ENCODE measurements at regions not wholly inside any gene's neighbourhood (a gene's known extent, or its start where the extent isn't known, plus 50 kb on each side); places are given as distances from the start of the nearest gene placed in this dataset.

- ChIA-PET POLR2A (interaction anchor here (0.6 to 1.5 kb wide), 9 partner anchors 15 to 870 kb away, joined by 3 to 6 read pairs (median 3); no protein-coding TSS in a partner anchor), CTCF (ENCODE audit: low intra/inter-chr PET ratio) (no interaction called here)
- H3K36me3 ChIP-seq (ENCODE audit: control insufficient read depth, insufficient read depth, low read length) = no peaks in the 10 kb centered on the region; the same call in 2 of the 3 replicates
- no peak overlapping the region for H3K4me3 ChIP-seq
- H3K4me2 ChIP-seq (ENCODE audit: insufficient read depth, low read length) = no peak overlapping the region
- intact Hi-C loops (cut with micrococcal nuclease) (no loop called here), in situ Hi-C loops (cut with MboI) (no loop called here)
- no peak overlapping the region for H3K27ac ChIP-seq (ENCODE audit: extremely low read depth, low read depth, low read length)
- peaks cover 3% of the 10 kb centered on the region for H3K9me1 ChIP-seq (ENCODE audit: control insufficient read depth, insufficient read depth, low read length)
- H4K20me1 ChIP-seq (replicated peaks; ENCODE audit: control insufficient read depth, insufficient read depth, low read length) = no peaks in the 10 kb centered on the region
- no peak for FAIRE-seq
- peaks cover 27 to 43% of the 10 kb centered on the region in 2 experiments for H3K4me1 ChIP-seq (replicated peaks in 1 of 2; ENCODE audit: control insufficient read depth in 2 of 2, insufficient read depth in 2 of 2, low read length in 2 of 2)
- H3K27me3 ChIP-seq (ENCODE audit: control insufficient read depth in 2 of 2, insufficient read depth in 2 of 2, low read length in 2 of 2) = no peaks in the 10 kb centered on the region; a peak in 1 of 5 replicates
- H3K79me2 ChIP-seq (ENCODE audit: control insufficient read depth, insufficient read depth, low read length) = no peaks in the 10 kb centered on the region
- no peak for ATAC-seq
- BruUV-seq (replicated peaks) = no TSS peak
- TF ChIP-seq ZNF695 (CRISPR knock-in tag; IDR thresholded peaks at IDR 0.05) (no peak), FOSL1 (tag; conservative IDR thresholded peaks at IDR 0.05) (0 out of 2 replicates have a peak, but pooled peaks have one; percentile 31), SMAD1 (IDR thresholded peaks at IDR 0.05; ENCODE audit: low read depth, low read length, partially characterized antibody) (no peak), RUNX1 (IDR thresholded peaks at IDR 0.05; ENCODE audit: low read depth) (no peak), MTA3 (IDR thresholded peaks at IDR 0.05; ENCODE audit: borderline replicate concordance) (no peak)
- H2AFZ ChIP-seq (ENCODE audit: low read depth, low read length) = no peak overlapping the region
- 0 out of 4 replicates have a peak overlapping the region, but pooled peaks of 1 of the 2 experiments have one; percentile 8 for H3K9ac ChIP-seq (ENCODE audit: insufficient read depth in 1 of 2, low read depth in 2 of 2, low read length in 2 of 2)
- H3K9me3 ChIP-seq (replicated peaks; ENCODE audit: control insufficient read depth, insufficient read depth, low read depth, low read length) = no peaks in the 10 kb centered on the region
- no peak for DNase-seq (ENCODE audit: extremely low read depth in 1 of 4, low spot score in 3 of 4)
- WGBS (ENCODE audit: insufficient coverage, low coverage, missing lambda C conversion rate) = 51% methylated on average over 20 of the region's 21 CpGs
Measured at GRCh38 chr20:50285376-50286173, 94.9 kb downstream of the CEBPB start.

GRCh38 chr20:50286174-50286511 lies 95.5 kb downstream of the CEBPB start:
- 63% methylated on average over 9 of the region's 9 CpGs for WGBS (ENCODE audit: insufficient coverage, low coverage, missing lambda C conversion rate)
- no peaks in the 10 kb centered on the region; a peak in 1 of 5 replicates for H3K27me3 ChIP-seq (ENCODE audit: control insufficient read depth in 2 of 2, insufficient read depth in 2 of 2, low read length in 2 of 2)
- no peak for ATAC-seq
- H3K27ac ChIP-seq (ENCODE audit: extremely low read depth, low read depth, low read length) = no peak overlapping the region
- no peaks in the 10 kb centered on the region for H4K20me1 ChIP-seq (replicated peaks; ENCODE audit: control insufficient read depth, insufficient read depth, low read length)
- H3K79me2 ChIP-seq (ENCODE audit: control insufficient read depth, insufficient read depth, low read length) = no peaks in the 10 kb centered on the region
- no peak for TF ChIP-seq HES1 (IDR thresholded peaks at IDR 0.05; ENCODE audit: low read depth)
- no peak for TF ChIP-seq SNIP1 (IDR thresholded peaks at IDR 0.05; ENCODE audit: low read depth)
- no peak for TF ChIP-seq MEF2D (tag; conservative IDR thresholded peaks at IDR 0.05; ENCODE audit: low read depth)
- H3K4me3 ChIP-seq = no peak overlapping the region
- H3K9me3 ChIP-seq (replicated peaks; ENCODE audit: control insufficient read depth, insufficient read depth, low read depth, low read length) = no peaks in the 10 kb centered on the region
- H3K36me3 ChIP-seq (ENCODE audit: control insufficient read depth, insufficient read depth, low read length) = no peaks in the 10 kb centered on the region; the same call in 2 of the 3 replicates
- no peak for DNase-seq (ENCODE audit: extremely low read depth in 1 of 4, low spot score in 3 of 4)
- H2AFZ ChIP-seq (ENCODE audit: low read depth, low read length) = no peak overlapping the region
- CTCF ChIA-PET (ENCODE audit: low intra/inter-chr PET ratio) = no interaction called here
- BruUV-seq (replicated peaks) = no TSS peak
- no peak for FAIRE-seq
- H3K9me1 ChIP-seq (ENCODE audit: control insufficient read depth, insufficient read depth, low read length) = peaks cover 3% of the 10 kb centered on the region
- POLR2A ChIA-PET = interaction anchor here (0.6 to 1.3 kb wide), 4 partner anchors 16 to 134 kb away, joined by 3 read pairs; no protein-coding TSS in a partner anchor
- intact Hi-C loops (cut with micrococcal nuclease) (no loop called here), in situ Hi-C loops (cut with MboI) (no loop called here)
- no peak overlapping the region for H3K4me2 ChIP-seq (ENCODE audit: insufficient read depth, low read length)
- peaks cover 28 to 44% of the 10 kb centered on the region in 2 experiments for H3K4me1 ChIP-seq (replicated peaks in 1 of 2; ENCODE audit: control insufficient read depth in 2 of 2, insufficient read depth in 2 of 2, low read length in 2 of 2)
- H3K9ac ChIP-seq (ENCODE audit: insufficient read depth in 1 of 2, low read depth in 2 of 2, low read length in 2 of 2) = no peak overlapping the region

All from K562 (cell line).